Prostate gland (tissue), 2 donors: ENCODE measurements at regions not wholly inside any gene's neighbourhood (a gene's known extent, or its start where the extent isn't known, plus 50 kb on each side); places are given as distances from the start of the nearest gene placed in this dataset.

Experiments
- CTCF ChIP-seq, 4 experiments: fragments of 200-600 bp in 2 of 4; fragments of 450-650 bp in 2 of 4; sonication (generic) in 2 of 4; IDR thresholded peaks; 1 replicate in 3 of 4; 2 replicates in 1 of 4; pipeline ENCODE4 v1.5.1; 2016 to 2019; ENCODE audit warnings: antibody characterized with exemption in 4 of 4, mild to moderate bottlenecking in 2 of 4, moderate library complexity in 2 of 4
- POLR2A ChIP-seq: fragments of 450-650 bp; IDR thresholded peaks from one replicate; pipeline ENCODE4 v1.6.1; 2016; ENCODE audit warnings: antibody characterized with exemption, mild to moderate bottlenecking

GRCh38 chr2:43132683-43133301 is 93.6 kb downstream of the ZFP36L2 start:
- TF ChIP-seq POLR2A (no peak), CTCF (IDR thresholded peaks at IDR 0.05) (no peak)
